ENCODE measurements at regions not wholly inside any gene's neighbourhood (a gene's known extent, or its start where the extent isn't known, plus 50 kb on each side); places are given as distances from the start of the nearest gene placed in this dataset.
A peak's percentile ranks its signal among the peaks of the same experiment; 100 is the strongest.

DNA sequence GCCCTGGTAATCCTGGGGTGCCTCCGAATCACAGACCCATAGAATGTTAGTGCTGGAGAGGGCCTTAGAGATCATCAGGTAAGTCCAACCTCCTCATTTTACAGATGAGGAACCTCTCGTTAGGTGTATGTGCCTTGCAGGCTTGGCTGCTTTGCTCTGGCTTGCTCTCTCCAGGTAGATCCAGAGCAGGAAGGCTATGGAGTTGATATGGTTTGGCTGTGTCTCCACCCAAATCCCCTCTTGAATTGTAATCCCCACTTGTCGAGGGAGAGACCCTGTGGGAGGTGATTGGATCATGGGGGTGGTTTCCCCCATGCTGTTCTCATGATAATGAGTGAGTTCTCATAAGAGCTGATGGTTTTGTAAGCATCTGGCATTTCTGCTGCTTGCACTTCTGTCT is 186.0 kb upstream of the PLXNA2 start:
- Histone ChIP-seq H3K36me3 (ENCODE audit: control insufficient read depth in 1 of 2, insufficient read depth in 2 of 2, low read depth in 1 of 2, low read length in 2 of 2) (no peaks in the 10 kb centered on the region), H3K9me3 (ENCODE audit: control insufficient read depth, low read length) (no peaks in the 10 kb centered on the region), H3K14ac (ENCODE audit: low read length in 2 of 2) (no peak overlapping the region), H3K4me3 (ENCODE audit: insufficient read depth in 1 of 2, low read depth in 1 of 2, low read length in 2 of 2) (no peak overlapping the region), H2BK15ac (ENCODE audit: low read depth, poor library complexity, severe bottlenecking) (no peak overlapping the region), H3K9ac (ENCODE audit: low read length) (no peak overlapping the region), H3K23ac (ENCODE audit: low read length in 2 of 2) (no peak overlapping the region), H2AK5ac (ENCODE audit: low read length, severe bottlenecking) (no peak overlapping the region), H3K4me2 (ENCODE audit: low read length, poor library complexity, severe bottlenecking) (no peak overlapping the region), H3K27me3 (ENCODE audit: control insufficient read depth in 1 of 2, insufficient read depth in 1 of 2, low read length in 2 of 2) (no peaks in the 10 kb centered on the region), H3K79me1 (replicated peaks; ENCODE audit: low read length, poor library complexity, severe bottlenecking) (no peaks in the 10 kb centered on the region), H4K8ac (ENCODE audit: low read length) (no peak overlapping the region), H3K18ac (ENCODE audit: low read depth in 1 of 2, low read length in 2 of 2) (no peak overlapping the region), H2BK120ac (ENCODE audit: low read depth, low read length) (no peak overlapping the region), H2BK12ac (ENCODE audit: low read length in 2 of 2) (no peak overlapping the region), H2BK5ac (ENCODE audit: low read depth, low read length, poor library complexity, severe bottlenecking) (no peak overlapping the region), H3K4me1 (ENCODE audit: control insufficient read depth, insufficient read depth, low read depth, low read length) (no peaks in the 10 kb centered on the region), H3K27ac (ENCODE audit: low read length, poor library complexity, severe bottlenecking) (no peak overlapping the region), H3K4ac (ENCODE audit: low read depth in 1 of 2, low read length in 2 of 2) (no peak overlapping the region), H2AFZ (ENCODE audit: low read depth, low read length) (no peak overlapping the region), H4K91ac (ENCODE audit: low read length) (no peak overlapping the region)
- WGBS, result 51% methylated on average over 2 of the region's 3 CpGs
- no peak for DNase-seq

DNA sequence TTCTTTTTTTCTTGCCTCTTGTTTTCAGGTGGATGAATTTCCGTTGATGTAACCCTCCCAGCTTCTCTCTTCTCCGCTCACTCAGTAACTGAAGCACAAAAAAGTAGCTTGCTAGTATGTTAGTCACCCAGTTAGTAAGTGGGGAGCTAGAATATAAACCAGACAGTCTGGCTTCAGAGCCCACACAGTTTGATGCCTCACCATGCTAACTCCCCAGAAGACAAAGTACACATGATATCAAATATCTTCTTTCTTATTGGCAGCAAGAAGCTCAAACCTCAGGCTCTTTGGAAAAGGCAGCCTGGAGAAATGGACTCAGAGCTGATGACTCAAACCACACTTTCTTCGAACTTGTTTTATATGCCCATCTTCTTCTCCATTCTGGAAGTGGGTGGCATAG is 187.5 kb upstream of the PLXNA2 start:
- no peak overlapping the region for H3K4ac ChIP-seq (ENCODE audit: low read depth in 1 of 2, low read length in 2 of 2)

DNA sequence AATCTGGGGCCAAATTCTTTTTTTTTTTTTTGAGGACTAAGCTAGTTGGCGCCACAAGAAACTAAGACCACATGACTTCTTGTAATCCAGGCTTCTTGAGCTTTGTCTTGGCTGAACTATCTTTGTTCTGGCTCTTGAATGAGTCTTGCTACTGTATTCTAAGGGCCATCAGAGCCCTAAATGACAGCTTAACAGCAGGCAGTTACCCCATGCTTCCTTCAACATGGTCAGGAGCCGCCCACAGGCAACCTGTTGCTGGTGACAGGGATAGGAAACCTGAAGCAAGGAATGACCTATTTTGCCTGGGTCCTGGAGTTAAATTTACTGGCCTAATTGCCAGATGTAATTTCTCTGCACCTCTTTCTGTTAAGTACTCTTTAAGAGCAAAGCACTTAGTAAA is 188.2 kb upstream of the PLXNA2 start:
- Histone ChIP-seq H4K91ac (ENCODE audit: low read length) (no peak overlapping the region), H3K4me1 (ENCODE audit: control insufficient read depth, insufficient read depth, low read depth, low read length) (no peaks in the 10 kb centered on the region), H3K36me3 (ENCODE audit: control insufficient read depth in 1 of 2, insufficient read depth in 2 of 2, low read depth in 1 of 2, low read length in 2 of 2) (no peaks in the 10 kb centered on the region), H2AK5ac (ENCODE audit: low read length, severe bottlenecking) (no peak overlapping the region), H2AFZ (ENCODE audit: low read depth, low read length) (no peak overlapping the region), H2BK12ac (ENCODE audit: low read length in 2 of 2) (no peak overlapping the region), H3K9ac (ENCODE audit: low read length) (no peak overlapping the region), H2BK5ac (ENCODE audit: low read depth, low read length, poor library complexity, severe bottlenecking) (no peak overlapping the region), H3K27ac (ENCODE audit: low read length, poor library complexity, severe bottlenecking) (no peak overlapping the region), H3K4ac (ENCODE audit: low read depth in 1 of 2, low read length in 2 of 2) (no peak overlapping the region), H3K27me3 (ENCODE audit: control insufficient read depth in 1 of 2, insufficient read depth in 1 of 2, low read length in 2 of 2) (no peaks in the 10 kb centered on the region), H2BK120ac (ENCODE audit: low read depth, low read length) (no peak overlapping the region), H3K4me2 (ENCODE audit: low read length, poor library complexity, severe bottlenecking) (no peak overlapping the region), H2BK15ac (ENCODE audit: low read depth, poor library complexity, severe bottlenecking) (no peak overlapping the region), H3K23ac (ENCODE audit: low read length in 2 of 2) (no peak overlapping the region), H3K79me1 (replicated peaks; ENCODE audit: low read length, poor library complexity, severe bottlenecking) (no peaks in the 10 kb centered on the region), H3K4me3 (ENCODE audit: insufficient read depth in 1 of 2, low read depth in 1 of 2, low read length in 2 of 2) (no peak overlapping the region), H3K18ac (ENCODE audit: low read depth in 1 of 2, low read length in 2 of 2) (no peak overlapping the region), H4K8ac (ENCODE audit: low read length) (no peak overlapping the region), H3K14ac (ENCODE audit: low read length in 2 of 2) (no peak overlapping the region), H3K9me3 (ENCODE audit: control insufficient read depth, low read length) (no peaks in the 10 kb centered on the region)
- DNase-seq, result no peak
- 87% methylated on average over 2 of the region's 2 CpGs for WGBS

More for the DNA sequence above, 187.5 kb upstream of the PLXNA2 start:
- Histone ChIP-seq H3K27me3 (ENCODE audit: control insufficient read depth in 1 of 2, insufficient read depth in 1 of 2, low read length in 2 of 2) (no peaks in the 10 kb centered on the region), H2BK5ac (ENCODE audit: low read depth, low read length, poor library complexity, severe bottlenecking) (no peak overlapping the region), H3K27ac (ENCODE audit: low read length, poor library complexity, severe bottlenecking) (no peak overlapping the region), H4K91ac (ENCODE audit: low read length) (no peak overlapping the region), H3K9ac (ENCODE audit: low read length) (no peak overlapping the region), H3K18ac (ENCODE audit: low read depth in 1 of 2, low read length in 2 of 2) (no peak overlapping the region), H2AFZ (ENCODE audit: low read depth, low read length) (no peak overlapping the region), H3K4me3 (ENCODE audit: insufficient read depth in 1 of 2, low read depth in 1 of 2, low read length in 2 of 2) (no peak overlapping the region), H2BK15ac (ENCODE audit: low read depth, poor library complexity, severe bottlenecking) (no peak overlapping the region), H3K79me1 (replicated peaks; ENCODE audit: low read length, poor library complexity, severe bottlenecking) (no peaks in the 10 kb centered on the region), H3K4me1 (ENCODE audit: control insufficient read depth, insufficient read depth, low read depth, low read length) (no peaks in the 10 kb centered on the region), H3K23ac (ENCODE audit: low read length in 2 of 2) (no peak overlapping the region), H2BK120ac (ENCODE audit: low read depth, low read length) (no peak overlapping the region), H3K14ac (ENCODE audit: low read length in 2 of 2) (no peak overlapping the region), H3K36me3 (ENCODE audit: control insufficient read depth in 1 of 2, insufficient read depth in 2 of 2, low read depth in 1 of 2, low read length in 2 of 2) (no peaks in the 10 kb centered on the region), H2BK12ac (ENCODE audit: low read length in 2 of 2) (no peak overlapping the region), H2AK5ac (ENCODE audit: low read length, severe bottlenecking) (no peak overlapping the region), H3K9me3 (ENCODE audit: control insufficient read depth, low read length) (no peaks in the 10 kb centered on the region), H4K8ac (ENCODE audit: low read length) (no peak overlapping the region), H3K4me2 (ENCODE audit: low read length, poor library complexity, severe bottlenecking) (no peak overlapping the region)
- peak; percentile 11 for DNase-seq
- WGBS, result 100% methylated on average over 2 of the region's 3 CpGs

DNA sequence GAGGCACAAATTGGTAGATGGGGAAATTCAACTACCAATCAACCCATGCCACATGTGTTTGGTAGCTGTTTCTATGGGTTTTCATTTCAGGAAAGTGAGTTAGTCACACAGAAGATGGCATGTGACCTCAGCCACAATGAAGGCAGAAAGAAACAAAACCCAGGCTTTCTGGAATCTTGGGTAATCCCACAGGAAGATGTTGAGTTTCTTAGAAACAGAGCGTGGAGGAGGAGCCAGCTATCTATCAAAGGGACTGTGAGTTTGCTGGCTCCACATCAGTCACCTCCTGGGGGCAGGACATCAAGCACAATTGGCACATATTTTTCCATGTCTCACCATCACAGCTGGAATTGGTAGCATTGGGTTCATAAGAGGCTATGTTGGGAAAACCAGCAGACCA is 188.9 kb upstream of the PLXNA2 start:
- WGBS, result 64% methylated on average over 1 of the region's 1 CpG
- Histone ChIP-seq H2AFZ (ENCODE audit: low read depth, low read length) (no peak overlapping the region), H3K14ac (ENCODE audit: low read length in 2 of 2) (no peak overlapping the region), H3K9ac (ENCODE audit: low read length) (no peak overlapping the region), H3K9me3 (ENCODE audit: control insufficient read depth, low read length) (no peaks in the 10 kb centered on the region), H2BK12ac (ENCODE audit: low read length in 2 of 2) (no peak overlapping the region), H3K4me2 (ENCODE audit: low read length, poor library complexity, severe bottlenecking) (no peak overlapping the region), H3K18ac (ENCODE audit: low read depth in 1 of 2, low read length in 2 of 2) (no peak overlapping the region), H3K27me3 (ENCODE audit: control insufficient read depth in 1 of 2, insufficient read depth in 1 of 2, low read length in 2 of 2) (no peaks in the 10 kb centered on the region), H3K4me1 (ENCODE audit: control insufficient read depth, insufficient read depth, low read depth, low read length) (no peaks in the 10 kb centered on the region), H2AK5ac (ENCODE audit: low read length, severe bottlenecking) (no peak overlapping the region), H4K91ac (ENCODE audit: low read length) (no peak overlapping the region), H3K79me1 (replicated peaks; ENCODE audit: low read length, poor library complexity, severe bottlenecking) (no peaks in the 10 kb centered on the region), H3K4me3 (ENCODE audit: insufficient read depth in 1 of 2, low read depth in 1 of 2, low read length in 2 of 2) (no peak overlapping the region), H3K27ac (ENCODE audit: low read length, poor library complexity, severe bottlenecking) (no peak overlapping the region), H2BK120ac (ENCODE audit: low read depth, low read length) (no peak overlapping the region), H3K4ac (ENCODE audit: low read depth in 1 of 2, low read length in 2 of 2) (no peak overlapping the region), H2BK5ac (ENCODE audit: low read depth, low read length, poor library complexity, severe bottlenecking) (no peak overlapping the region), H4K8ac (ENCODE audit: low read length) (no peak overlapping the region), H3K23ac (ENCODE audit: low read length in 2 of 2) (no peak overlapping the region), H2BK15ac (ENCODE audit: low read depth, poor library complexity, severe bottlenecking) (no peak overlapping the region), H3K36me3 (ENCODE audit: control insufficient read depth in 1 of 2, insufficient read depth in 2 of 2, low read depth in 1 of 2, low read length in 2 of 2) (no peaks in the 10 kb centered on the region)
- peak; percentile 81 for DNase-seq

All from mesenchymal stem cell (in vitro differentiated cells and primary cell).